GM18517 (cell line): ENCODE measurements at regions not wholly inside any gene's neighbourhood (a gene's known extent, or its start where the extent isn't known, plus 50 kb on each side); places are given as distances from the start of the nearest gene placed in this dataset.

Experiments
- ATAC-seq: cut with Tn5 transposase; IDR thresholded peaks from one replicate; pipeline ENCODE4 v1.9.1; 2021; ENCODE audit warnings: mild to moderate bottlenecking, moderate library complexity; ENCODE audit not compliant: unreplicated experiment

- ATAC-seq, result no peak
These were observed 978.3 kb downstream of the BRD1 start for GRCh38 chr22:48849219-48849912.

GRCh38 chr22:48846200-48846599, 981.5 kb downstream of the BRD1 start:
- no peak for ATAC-seq

GRCh38 chr22:48845356-48845936, 982.2 kb downstream of the BRD1 start:
- no peak for ATAC-seq

- no peak for ATAC-seq
These were observed 983.5 kb downstream of the BRD1 start for GRCh38 chr22:48844056-48844675.

GRCh38 chr22:48843640-48844039, 984.0 kb downstream of the BRD1 start:
- ATAC-seq, result no peak

GRCh38 chr22:48842976-48843375, 984.7 kb downstream of the BRD1 start:
- no peak for ATAC-seq

- no peak for ATAC-seq
These were observed 985.1 kb downstream of the BRD1 start for GRCh38 chr22:48842583-48842945.

GRCh38 chr22:48841881-48842582, 985.6 kb downstream of the BRD1 start:
- ATAC-seq, result no peak

GRCh38 chr22:48840112-48840949, 987.3 kb downstream of the BRD1 start:
- no peak for ATAC-seq

- ATAC-seq, result no peak
These were observed 988.6 kb downstream of the BRD1 start for GRCh38 chr22:48838846-48839730.

- no peak for ATAC-seq
These were observed 989.3 kb downstream of the BRD1 start for GRCh38 chr22:48838376-48838775.

- ATAC-seq, result no peak
These were observed 990.2 kb downstream of the BRD1 start for GRCh38 chr22:48837341-48837935.

- ATAC-seq, result no peak
These were observed 990.9 kb downstream of the BRD1 start for GRCh38 chr22:48836673-48837340.

- no peak for ATAC-seq
These were observed 991.6 kb downstream of the BRD1 start for GRCh38 chr22:48835857-48836672.

GRCh38 chr22:48835364-48835763, 992.3 kb downstream of the BRD1 start:
- no peak for ATAC-seq

GRCh38 chr22:48834404-48834803, 993.3 kb downstream of the BRD1 start:
- ATAC-seq, result no peak

GRCh38 chr22:48832592-48832991, 995.1 kb downstream of the BRD1 start:
- no peak for ATAC-seq

- ATAC-seq, result no peak
These were observed 997.8 kb downstream of the BRD1 start for GRCh38 chr22:48829908-48830307.
